Nephron (organoid): ENCODE measurements at regions not wholly inside any gene's neighbourhood (a gene's known extent, or its start where the extent isn't known, plus 50 kb on each side); places are given as distances from the start of the nearest gene placed in this dataset.

Experiments
- H3K27ac Mint-ChIP-seq, 3 experiments: 2 replicates each; pipeline ENCODE4 v1.8.0; 2020; ENCODE audit warnings: mixed read lengths in 3 of 3, mild to moderate bottlenecking in 2 of 3, moderate library complexity in 1 of 3
- H3K27me3 Mint-ChIP-seq: 2 replicates; pipeline ENCODE4 v1.8.0; 2021; ENCODE audit warnings: low read depth, mild to moderate bottlenecking, moderate library complexity, mixed read lengths
- H3K36me3 Mint-ChIP-seq: 2 replicates; pipeline ENCODE4 v1.8.0; 2020; ENCODE audit warnings: low read depth, mixed read lengths
- H3K4me1 Mint-ChIP-seq: 2 replicates; pipeline ENCODE4 v1.8.0; 2020; ENCODE audit warnings: mixed read lengths
- H3K4me3 Mint-ChIP-seq, 3 experiments: 2 replicates each; pipeline ENCODE4 v1.8.0; 2020; ENCODE audit warnings: mild to moderate bottlenecking in 3 of 3, mixed read lengths in 3 of 3, moderate library complexity in 2 of 3
- H3K9me3 Mint-ChIP-seq: 2 replicates; pipeline ENCODE4 v1.8.0; 2020; ENCODE audit warnings: mixed read lengths
- TF ChIP-seq, protein P1 (sequence below), 3 experiments: fragments of 200-600 bp; sonication (generic); IDR thresholded peaks; one replicate each; pipeline ENCODE4 v1.5.0; 2021; ENCODE audit warnings: antibody characterized with exemption in 3 of 3; ENCODE audit not compliant: unreplicated experiment in 3 of 3

DNA sequence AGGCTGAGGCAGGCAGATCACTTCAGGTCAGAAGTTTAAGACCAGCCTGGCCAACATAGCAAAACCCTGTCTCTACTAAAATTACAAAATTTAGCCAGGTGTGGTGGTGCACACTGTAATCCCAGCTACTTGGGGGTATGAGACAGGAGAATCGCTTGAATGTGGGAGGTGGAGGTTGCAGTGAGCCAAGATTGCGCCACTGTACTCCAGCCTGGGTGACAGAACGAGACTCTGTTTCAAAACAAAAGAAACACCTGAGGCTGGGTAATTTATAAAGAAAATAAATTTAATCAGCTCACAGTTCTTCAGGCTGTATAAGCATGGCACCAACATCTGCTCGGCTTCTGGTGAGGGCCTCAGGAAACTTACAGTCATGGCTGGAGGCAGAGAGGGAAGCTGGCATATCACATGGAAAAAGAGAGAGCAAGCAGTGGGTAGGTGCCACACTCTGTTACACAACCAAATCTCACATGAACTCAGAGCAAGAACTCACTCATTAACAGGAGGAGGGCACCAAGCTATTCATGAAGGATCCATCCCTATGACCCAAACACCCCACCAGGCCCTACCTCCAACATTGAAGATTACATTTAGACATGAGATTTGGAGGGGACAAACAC is 244.1 kb upstream of the RBBP8 start:
- Mint-ChIP-seq H3K27ac (no peak overlapping the region), H3K4me1 (peaks cover 18% of the 10 kb centered on the region), H3K9me3 (no peaks in the 10 kb centered on the region), H3K36me3 (no peaks in the 10 kb centered on the region), H3K27me3 (no peaks in the 10 kb centered on the region), H3K4me3 (no peak overlapping the region)
- TF ChIP-seq, protein P1, sequence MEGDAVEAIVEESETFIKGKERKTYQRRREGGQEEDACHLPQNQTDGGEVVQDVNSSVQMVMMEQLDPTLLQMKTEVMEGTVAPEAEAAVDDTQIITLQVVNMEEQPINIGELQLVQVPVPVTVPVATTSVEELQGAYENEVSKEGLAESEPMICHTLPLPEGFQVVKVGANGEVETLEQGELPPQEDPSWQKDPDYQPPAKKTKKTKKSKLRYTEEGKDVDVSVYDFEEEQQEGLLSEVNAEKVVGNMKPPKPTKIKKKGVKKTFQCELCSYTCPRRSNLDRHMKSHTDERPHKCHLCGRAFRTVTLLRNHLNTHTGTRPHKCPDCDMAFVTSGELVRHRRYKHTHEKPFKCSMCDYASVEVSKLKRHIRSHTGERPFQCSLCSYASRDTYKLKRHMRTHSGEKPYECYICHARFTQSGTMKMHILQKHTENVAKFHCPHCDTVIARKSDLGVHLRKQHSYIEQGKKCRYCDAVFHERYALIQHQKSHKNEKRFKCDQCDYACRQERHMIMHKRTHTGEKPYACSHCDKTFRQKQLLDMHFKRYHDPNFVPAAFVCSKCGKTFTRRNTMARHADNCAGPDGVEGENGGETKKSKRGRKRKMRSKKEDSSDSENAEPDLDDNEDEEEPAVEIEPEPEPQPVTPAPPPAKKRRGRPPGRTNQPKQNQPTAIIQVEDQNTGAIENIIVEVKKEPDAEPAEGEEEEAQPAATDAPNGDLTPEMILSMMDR (IDR thresholded peaks at IDR 0.05; ENCODE audit: unreplicated experiment in 3 of 3), result no peak

GRCh38 chr18:22689712-22690111 is 243.4 kb upstream of the RBBP8 start:
- peaks cover 18% of the 10 kb centered on the region for H3K4me1 Mint-ChIP-seq
- no peaks in the 10 kb centered on the region for H3K9me3 Mint-ChIP-seq
- TF ChIP-seq, protein P1 (IDR thresholded peaks at IDR 0.05; ENCODE audit: unreplicated experiment in 3 of 3), result no peak
- H3K27ac Mint-ChIP-seq, result no peak overlapping the region
- no peaks in the 10 kb centered on the region for H3K27me3 Mint-ChIP-seq
- no peak overlapping the region for H3K4me3 Mint-ChIP-seq
- no peaks in the 10 kb centered on the region for H3K36me3 Mint-ChIP-seq

- H3K4me3 Mint-ChIP-seq, result no peak overlapping the region
- H3K27me3 Mint-ChIP-seq, result no peaks in the 10 kb centered on the region
- no peaks in the 10 kb centered on the region for H3K36me3 Mint-ChIP-seq
- no peak overlapping the region for H3K27ac Mint-ChIP-seq
- H3K9me3 Mint-ChIP-seq, result no peaks in the 10 kb centered on the region
- TF ChIP-seq, protein P1 (IDR thresholded peaks at IDR 0.05; ENCODE audit: unreplicated experiment in 3 of 3), result no peak
- H3K4me1 Mint-ChIP-seq, result peaks cover 26% of the 10 kb centered on the region
These were observed 242.6 kb upstream of the RBBP8 start for GRCh38 chr18:22690556-22690955.

DNA sequence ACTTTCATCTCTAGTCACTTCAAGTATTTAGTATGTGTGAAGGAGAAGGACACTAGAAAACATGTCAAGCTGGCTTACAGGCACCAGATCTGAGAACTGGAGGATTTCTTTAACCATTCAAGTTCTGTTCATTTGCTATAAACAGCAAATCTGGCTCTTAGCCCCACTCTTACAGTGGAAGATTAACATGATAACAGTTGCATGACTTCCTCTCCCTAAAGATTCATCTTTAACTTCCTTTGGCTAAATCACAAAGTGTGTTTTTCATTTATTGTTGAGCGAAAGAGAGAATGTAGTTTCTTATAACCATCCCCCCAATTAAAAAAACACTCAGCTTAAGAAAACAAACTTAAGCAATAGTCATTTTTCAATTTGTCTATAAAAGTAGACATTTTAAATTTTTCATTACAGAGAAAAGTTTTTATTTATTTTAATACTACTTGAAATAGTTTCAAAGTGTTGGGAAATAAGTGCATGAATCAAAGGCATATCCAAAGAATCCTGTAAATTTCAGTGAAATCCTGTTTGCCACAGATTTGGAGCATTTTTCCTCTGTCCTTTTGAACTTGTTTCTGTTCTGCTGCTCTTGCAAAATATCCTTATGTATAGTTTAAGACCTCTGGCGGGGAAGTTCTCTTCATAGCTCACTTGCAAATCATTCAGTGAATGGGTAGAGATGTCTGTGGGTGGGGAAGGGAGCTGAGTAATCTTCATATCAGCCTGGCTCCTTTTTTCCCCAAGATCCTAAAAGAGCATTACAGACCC is 241.0 kb upstream of the RBBP8 start:
- H3K36me3 Mint-ChIP-seq, result no peaks in the 10 kb centered on the region
- H3K4me3 Mint-ChIP-seq, result no peak overlapping the region
- TF ChIP-seq, protein P1 (IDR thresholded peaks at IDR 0.05; ENCODE audit: unreplicated experiment in 3 of 3), result no peak
- H3K9me3 Mint-ChIP-seq, result no peaks in the 10 kb centered on the region
- H3K4me1 Mint-ChIP-seq, result peaks cover 32% of the 10 kb centered on the region
- H3K27me3 Mint-ChIP-seq, result no peaks in the 10 kb centered on the region
- peak overlapping the region in 2 of 3 experiments; percentile 81 to 92 for H3K27ac Mint-ChIP-seq

DNA sequence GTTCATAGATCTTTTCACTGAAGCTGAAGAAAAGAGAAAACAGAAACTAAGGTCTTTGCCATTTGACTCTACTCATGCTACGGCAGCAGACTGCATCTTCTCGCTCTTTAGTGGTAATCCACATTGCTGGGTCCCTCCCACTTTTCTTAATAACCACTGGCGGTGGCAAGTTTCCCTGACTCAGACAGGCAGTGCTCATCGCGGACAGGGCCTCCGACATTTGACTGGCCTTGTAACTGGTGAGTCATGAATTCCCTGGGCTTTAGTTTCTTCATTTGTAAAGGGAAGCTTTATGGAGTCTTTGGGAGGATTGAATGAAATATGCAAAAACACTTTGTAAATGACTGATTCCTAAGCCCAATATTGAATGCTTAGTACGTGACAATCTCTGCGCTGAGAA is 238.2 kb upstream of the RBBP8 start:
- TF ChIP-seq, protein P1 (IDR thresholded peaks at IDR 0.05; ENCODE audit: unreplicated experiment in 3 of 3), result no peak
- Mint-ChIP-seq H3K36me3 (no peaks in the 10 kb centered on the region), H3K4me1 (peaks cover 32% of the 10 kb centered on the region), H3K9me3 (peaks cover 2% of the 10 kb centered on the region), H3K27me3 (no peaks in the 10 kb centered on the region), H3K27ac (peak overlapping the region; percentile 11 to 85 (median 75)), H3K4me3 (peak overlapping the region in 2 of 3 experiments; percentile 9 to 56)
